ENCODE measurements at regions not wholly inside any gene's neighbourhood (a gene's known extent, or its start where the extent isn't known, plus 50 kb on each side); places are given as distances from the start of the nearest gene placed in this dataset.
A peak's percentile ranks its signal among the peaks of the same experiment; 100 is the strongest.

- Mint-ChIP-seq H3K27ac (no peak overlapping the region), H3K27me3 (ENCODE audit: low read depth) (no peaks in the 10 kb centered on the region), H3K9me3 (no peaks in the 10 kb centered on the region), H3K4me3 (no peak overlapping the region), H3K4me1 (ENCODE audit: low read depth) (no peaks in the 10 kb centered on the region), H3K36me3 (ENCODE audit: insufficient read depth in 2 of 2) (no peaks in the 10 kb centered on the region)
- DNase-seq (no peak), ATAC-seq (replicated peaks in 1 of 2) (no peak)
These were observed 497.3 kb downstream of the MTRR start for GRCh38 chr5:8366266-8366665.

- no peak overlapping the region for H3K27ac Mint-ChIP-seq
- H3K4me3 Mint-ChIP-seq: no peak overlapping the region
- ATAC-seq (replicated peaks in 1 of 2) (peak; percentile 52 to 60), DNase-seq (peak; percentile 1 to 14)
- peaks cover 0 to 2% of the 10 kb centered on the region in 2 donors for H3K36me3 Mint-ChIP-seq (ENCODE audit: insufficient read depth in 2 of 2)
- H3K9me3 Mint-ChIP-seq: peaks cover 6 to 9% of the 10 kb centered on the region in 2 donors
- H3K27me3 Mint-ChIP-seq (ENCODE audit: low read depth): no peaks in the 10 kb centered on the region
- peaks cover 5% of the 10 kb centered on the region for H3K4me1 Mint-ChIP-seq (ENCODE audit: low read depth)
These were observed 507.5 kb downstream of the MTRR start for GRCh38 chr5:8376478-8376877.

- H3K27me3 Mint-ChIP-seq (ENCODE audit: low read depth): no peaks in the 10 kb centered on the region
These were observed 513.0 kb downstream of the MTRR start for GRCh38 chr5:8381972-8382371.

GRCh38 chr5:8382456-8382855 is 513.5 kb downstream of the MTRR start:
- no peak for DNase-seq
- ATAC-seq (replicated peaks in 1 of 2): no peak
- H3K9me3 Mint-ChIP-seq: peaks cover under 1 to 1% of the 10 kb centered on the region in 2 donors
- H3K4me3 Mint-ChIP-seq: no peak overlapping the region
- no peak overlapping the region for H3K27ac Mint-ChIP-seq
- peaks cover 0 to 2% of the 10 kb centered on the region in 2 donors for H3K36me3 Mint-ChIP-seq (ENCODE audit: insufficient read depth in 2 of 2)
- no peaks in the 10 kb centered on the region for H3K4me1 Mint-ChIP-seq (ENCODE audit: low read depth)
- H3K27me3 Mint-ChIP-seq (ENCODE audit: low read depth): no peaks in the 10 kb centered on the region

More at GRCh38 chr5:8381972-8382371, 513.0 kb downstream of the MTRR start:
- Mint-ChIP-seq H3K4me3 (no peak overlapping the region), H3K4me1 (ENCODE audit: low read depth) (no peaks in the 10 kb centered on the region), H3K27ac (no peak overlapping the region), H3K36me3 (ENCODE audit: insufficient read depth in 2 of 2) (peaks cover 0 to 2% of the 10 kb centered on the region in 2 donors), H3K9me3 (peaks cover 0 to 1% of the 10 kb centered on the region in 2 donors)
- ATAC-seq (replicated peaks in 1 of 2): no peak
- no peak for DNase-seq

- ATAC-seq (replicated peaks in 1 of 2): no peak
- Mint-ChIP-seq H3K27me3 (ENCODE audit: low read depth) (no peaks in the 10 kb centered on the region), H3K27ac (no peak overlapping the region), H3K4me1 (ENCODE audit: low read depth) (no peaks in the 10 kb centered on the region), H3K4me3 (no peak overlapping the region), H3K36me3 (ENCODE audit: insufficient read depth in 2 of 2) (no peaks in the 10 kb centered on the region), H3K9me3 (peaks cover 0 to 2% of the 10 kb centered on the region in 2 donors)
- no peak for DNase-seq
These were observed 514.7 kb downstream of the MTRR start for GRCh38 chr5:8383616-8384015.

GRCh38 chr5:8386719-8387288 is 517.9 kb downstream of the MTRR start:
- no peaks in the 10 kb centered on the region for H3K4me1 Mint-ChIP-seq (ENCODE audit: low read depth)
- H3K27ac Mint-ChIP-seq: no peak overlapping the region
- H3K27me3 Mint-ChIP-seq (ENCODE audit: low read depth): no peaks in the 10 kb centered on the region
- H3K36me3 Mint-ChIP-seq (ENCODE audit: insufficient read depth in 2 of 2): no peaks in the 10 kb centered on the region
- DNase-seq (no peak), ATAC-seq (replicated peaks in 1 of 2) (no peak)
- H3K4me3 Mint-ChIP-seq: no peak overlapping the region
- peaks cover 1 to 4% of the 10 kb centered on the region in 2 donors for H3K9me3 Mint-ChIP-seq

- no peak for ATAC-seq (replicated peaks in 1 of 2)
- H3K4me1 Mint-ChIP-seq (ENCODE audit: low read depth): no peaks in the 10 kb centered on the region
- no peak for DNase-seq
- H3K9me3 Mint-ChIP-seq: peaks cover 1 to 4% of the 10 kb centered on the region in 2 donors
- no peak overlapping the region for H3K27ac Mint-ChIP-seq
- no peak overlapping the region for H3K4me3 Mint-ChIP-seq
- no peaks in the 10 kb centered on the region for H3K27me3 Mint-ChIP-seq (ENCODE audit: low read depth)
- H3K36me3 Mint-ChIP-seq (ENCODE audit: insufficient read depth in 2 of 2): no peaks in the 10 kb centered on the region
These were observed 523.0 kb downstream of the MTRR start for GRCh38 chr5:8391911-8392310.

GRCh38 chr5:8393240-8393639 is 524.3 kb downstream of the MTRR start:
- Mint-ChIP-seq H3K27ac (no peak overlapping the region), H3K4me1 (ENCODE audit: low read depth) (no peaks in the 10 kb centered on the region), H3K9me3 (peaks cover 1 to 2% of the 10 kb centered on the region in 2 donors), H3K36me3 (ENCODE audit: insufficient read depth in 2 of 2) (no peaks in the 10 kb centered on the region), H3K4me3 (no peak overlapping the region), H3K27me3 (ENCODE audit: low read depth) (no peaks in the 10 kb centered on the region)
- DNase-seq: no peak
- ATAC-seq (replicated peaks in 1 of 2): no peak

- Mint-ChIP-seq H3K4me1 (ENCODE audit: low read depth) (no peaks in the 10 kb centered on the region), H3K9me3 (peaks cover 0 to under 1% of the 10 kb centered on the region in 2 donors), H3K4me3 (no peak overlapping the region), H3K36me3 (ENCODE audit: insufficient read depth in 2 of 2) (no peaks in the 10 kb centered on the region), H3K27me3 (ENCODE audit: low read depth) (no peaks in the 10 kb centered on the region), H3K27ac (no peak overlapping the region)
- DNase-seq: no peak
- no peak for ATAC-seq (replicated peaks in 1 of 2)
These were observed 526.0 kb downstream of the MTRR start for GRCh38 chr5:8394965-8395364.

- Mint-ChIP-seq H3K36me3 (ENCODE audit: insufficient read depth in 2 of 2) (no peaks in the 10 kb centered on the region), H3K27ac (no peak overlapping the region), H3K4me3 (no peak overlapping the region), H3K9me3 (peaks cover 0 to 3% of the 10 kb centered on the region in 2 donors), H3K27me3 (ENCODE audit: low read depth) (no peaks in the 10 kb centered on the region), H3K4me1 (ENCODE audit: low read depth) (no peaks in the 10 kb centered on the region)
- no peak for ATAC-seq (replicated peaks in 1 of 2)
- DNase-seq: no peak
These were observed 527.3 kb downstream of the MTRR start for GRCh38 chr5:8396246-8396645.

- no peaks in the 10 kb centered on the region for H3K4me1 Mint-ChIP-seq (ENCODE audit: low read depth)
- no peak for ATAC-seq (replicated peaks in 1 of 2)
- H3K4me3 Mint-ChIP-seq: no peak overlapping the region
- no peaks in the 10 kb centered on the region for H3K27me3 Mint-ChIP-seq (ENCODE audit: low read depth)
- no peaks in the 10 kb centered on the region for H3K36me3 Mint-ChIP-seq (ENCODE audit: insufficient read depth in 2 of 2)
- no peak overlapping the region for H3K27ac Mint-ChIP-seq
- DNase-seq: no peak
- H3K9me3 Mint-ChIP-seq: peaks cover 1 to 4% of the 10 kb centered on the region in 2 donors
These were observed 527.8 kb downstream of the MTRR start for GRCh38 chr5:8396756-8397155.

- Mint-ChIP-seq H3K9me3 (peaks cover 1 to 4% of the 10 kb centered on the region in 2 donors), H3K27me3 (ENCODE audit: low read depth) (no peaks in the 10 kb centered on the region), H3K4me1 (ENCODE audit: low read depth) (no peaks in the 10 kb centered on the region), H3K4me3 (no peak overlapping the region), H3K27ac (no peak overlapping the region), H3K36me3 (ENCODE audit: insufficient read depth in 2 of 2) (no peaks in the 10 kb centered on the region)
- no peak for DNase-seq
- no peak for ATAC-seq (replicated peaks in 1 of 2)
These were observed 530.5 kb downstream of the MTRR start for GRCh38 chr5:8399471-8399870.

- Mint-ChIP-seq H3K27me3 (ENCODE audit: low read depth) (no peaks in the 10 kb centered on the region), H3K9me3 (no peaks in the 10 kb centered on the region), H3K27ac (no peak overlapping the region), H3K36me3 (ENCODE audit: insufficient read depth in 2 of 2) (no peaks in the 10 kb centered on the region), H3K4me3 (no peak overlapping the region), H3K4me1 (ENCODE audit: low read depth) (no peaks in the 10 kb centered on the region)
- DNase-seq (no peak), ATAC-seq (replicated peaks in 1 of 2) (no peak)
These were observed 539.3 kb downstream of the MTRR start for GRCh38 chr5:8408258-8408657.

GRCh38 chr5:8410618-8411017 is 541.7 kb downstream of the MTRR start:
- Mint-ChIP-seq H3K9me3 (peaks cover 2 to 4% of the 10 kb centered on the region in 2 donors), H3K4me3 (no peak overlapping the region)

More at GRCh38 chr5:8410618-8411017, 541.7 kb downstream of the MTRR start:
- no peak for DNase-seq
- no peaks in the 10 kb centered on the region for H3K36me3 Mint-ChIP-seq (ENCODE audit: insufficient read depth in 2 of 2)
- H3K27me3 Mint-ChIP-seq (ENCODE audit: low read depth): no peaks in the 10 kb centered on the region
- H3K4me1 Mint-ChIP-seq (ENCODE audit: low read depth): no peaks in the 10 kb centered on the region
- no peak for ATAC-seq (replicated peaks in 1 of 2)
- H3K27ac Mint-ChIP-seq: no peak overlapping the region
